H1 (cell line): ENCODE measurements at regions not wholly inside any gene's neighbourhood (a gene's known extent, or its start where the extent isn't known, plus 50 kb on each side); places are given as distances from the start of the nearest gene placed in this dataset.

Source experiments
- ASH2L ChIP-seq: fragments of 200-600, 300-600 bp; sonication (generic); IDR thresholded peaks from one replicate; pipeline ENCODE4 v1.7.1; 2017; ENCODE audit warnings: low read length
- KDM4A ChIP-seq: IDR thresholded peaks from one replicate; pipeline ENCODE4 v1.7.1; 2012; ENCODE audit warnings: low read depth, mild to moderate bottlenecking, moderate library complexity, low read length, inconsistent platforms; ENCODE audit not compliant: severe bottlenecking
- SUZ12 ChIP-seq: fragments of 200-600 bp; sonication (generic); IDR thresholded peaks from 2 replicates; pipeline ENCODE4 v1.6.1; 2012; ENCODE audit warnings: mild to moderate bottlenecking, inconsistent platforms, low read length, moderate library complexity, mixed read lengths
- TBP ChIP-seq: IDR thresholded peaks from 2 replicates; pipeline ENCODE4 v1.6.1; 2011; ENCODE audit warnings: low read depth, low read length, improper control_type of control experiment
- TCF12 ChIP-seq: IDR thresholded peaks from 2 replicates; pipeline ENCODE4 v1.6.1; 2011; ENCODE audit warnings: low read depth, mild to moderate bottlenecking, low read length
- TF ChIP-seq, protein P1 (sequence below): IDR thresholded peaks from 2 replicates; pipeline ENCODE4 v1.6.1; 2012; ENCODE audit warnings: low read length, inconsistent platforms
- TF ChIP-seq, protein P2 (sequence below): IDR thresholded peaks from 2 replicates; pipeline ENCODE4 v1.6.1; 2012; ENCODE audit warnings: inconsistent platforms

DNA sequence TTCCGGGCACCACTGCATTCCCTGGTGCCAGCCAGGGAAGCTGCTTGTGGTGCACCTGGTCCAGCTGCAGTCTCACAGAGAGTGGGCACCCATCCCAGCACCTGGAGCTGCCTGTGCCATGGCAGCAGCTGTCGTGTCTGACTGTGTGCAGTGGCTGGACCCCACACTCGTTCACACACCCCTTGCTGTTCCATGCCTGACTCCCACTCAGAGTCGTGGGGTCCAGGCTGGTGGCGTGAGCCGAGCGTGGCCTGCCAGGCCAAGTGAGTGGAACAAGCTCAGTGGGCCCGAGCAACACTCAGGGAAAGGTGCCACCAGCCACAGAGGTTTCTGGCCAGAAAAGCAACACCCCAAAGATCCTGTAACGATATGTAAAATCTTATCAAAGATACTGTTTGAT, 97.2 kb upstream of the KCNK1 start (continued):
- TF ChIP-seq ASH2L = no peak
- TF ChIP-seq, protein P1, sequence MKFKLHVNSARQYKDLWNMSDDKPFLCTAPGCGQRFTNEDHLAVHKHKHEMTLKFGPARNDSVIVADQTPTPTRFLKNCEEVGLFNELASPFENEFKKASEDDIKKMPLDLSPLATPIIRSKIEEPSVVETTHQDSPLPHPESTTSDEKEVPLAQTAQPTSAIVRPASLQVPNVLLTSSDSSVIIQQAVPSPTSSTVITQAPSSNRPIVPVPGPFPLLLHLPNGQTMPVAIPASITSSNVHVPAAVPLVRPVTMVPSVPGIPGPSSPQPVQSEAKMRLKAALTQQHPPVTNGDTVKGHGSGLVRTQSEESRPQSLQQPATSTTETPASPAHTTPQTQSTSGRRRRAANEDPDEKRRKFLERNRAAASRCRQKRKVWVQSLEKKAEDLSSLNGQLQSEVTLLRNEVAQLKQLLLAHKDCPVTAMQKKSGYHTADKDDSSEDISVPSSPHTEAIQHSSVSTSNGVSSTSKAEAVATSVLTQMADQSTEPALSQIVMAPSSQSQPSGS = no peak
- TF ChIP-seq, protein P2, sequence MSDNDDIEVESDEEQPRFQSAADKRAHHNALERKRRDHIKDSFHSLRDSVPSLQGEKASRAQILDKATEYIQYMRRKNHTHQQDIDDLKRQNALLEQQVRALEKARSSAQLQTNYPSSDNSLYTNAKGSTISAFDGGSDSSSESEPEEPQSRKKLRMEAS = no peak
- no peak for TF ChIP-seq TCF12
- no peak for TF ChIP-seq TBP
- no peak for TF ChIP-seq SUZ12
- no peak for TF ChIP-seq KDM4A
